GM12878 (cell line): ENCODE measurements at regions not wholly inside any gene's neighbourhood (a gene's known extent, or its start where the extent isn't known, plus 50 kb on each side); places are given as distances from the start of the nearest gene placed in this dataset.

Source experiments
- ATAC-seq: fragments of 200-7000 bp; cut with Tn5 transposase; 3 replicates; pipeline ENCODE4 v1.9.1; 2020; ENCODE audit warnings: mild to moderate bottlenecking, moderate library complexity
- BruUV-seq: library from RNA; stranded (reverse); fragments of 400-500 nt; replicated peaks from 2 replicates; lab custom pipeline; 2021; lab: Mats Ljungman, UMichigan
- CTCF ChIA-PET: fragments of 300-600 bp; sonication (Branson Sonifier 250); formaldehyde crosslinking; extraction: SDS; loops from one replicate; lab custom pipeline; 2021; ENCODE audit warnings: inconsistent platforms; lab: Yijun Ruan, JAX
- POLR2A ChIA-PET: fragments of 350-600 bp; formaldehyde crosslinking; extraction: SDS; loops from one replicate; lab custom pipeline; 2021; ENCODE audit warnings: inconsistent platforms; lab: Charles Lee
- RAD21 ChIA-PET: fragments of 300-600 bp; sonication (Branson Sonifier 250); formaldehyde crosslinking; loops from one replicate; lab custom pipeline; 2023; ENCODE audit warnings: antibody characterized with exemption; ENCODE audit not compliant: unreplicated experiment; lab: Charles Lee
- SMC1A ChIA-PET: fragments of 300-600 bp; sonication (Branson Sonifier 250); formaldehyde crosslinking; loops from one replicate; lab custom pipeline; 2023; ENCODE audit not compliant: unreplicated experiment, uncharacterized antibody; lab: Charles Lee
- DNase-seq: peaks from one replicate; pipeline ENCODE4 v3.0.0-alpha.2; 2011; ENCODE audit warnings: low read depth, low spot score
- FAIRE-seq: peaks from 3 replicates; lab custom pipeline; 2011; peaks lifted over from hg19 to GRCh38; lab: Jason Lieb, UNC
- H2AFZ ChIP-seq: 2 replicates; pipeline ENCODE4 v1.6.0; 2011; ENCODE audit warnings: low read depth, low read length, control low read depth; ENCODE audit not compliant: control insufficient read depth
- H3K27ac ChIP-seq: 2 replicates; pipeline ENCODE4 v1.5.1; 2011; ENCODE audit warnings: control low read depth; ENCODE audit not compliant: control insufficient read depth, insufficient read depth
- H3K27me3 ChIP-seq, 2 experiments: replicated peaks in 1 of 2; 2 replicates each; pipeline versions ENCODE4 v1.6.0 to v1.6.1; 2011; ENCODE audit warnings: low read length in 1 of 2; ENCODE audit not compliant: control insufficient read depth in 2 of 2, insufficient read depth in 2 of 2
- H3K36me3 ChIP-seq, 2 experiments: 2 replicates each; pipeline ENCODE4 v1.5.1; 2011; ENCODE audit warnings: low read length in 1 of 2; ENCODE audit not compliant: control insufficient read depth in 2 of 2, insufficient read depth in 2 of 2
- H3K4me1 ChIP-seq: 2 replicates; pipeline ENCODE4 v1.6.1; 2011; ENCODE audit warnings: mild to moderate bottlenecking, low read length, moderate library complexity, mixed read lengths; ENCODE audit not compliant: control insufficient read depth, insufficient read depth
- H3K4me2 ChIP-seq: 2 replicates; pipeline ENCODE4 v1.6.0; 2011; ENCODE audit warnings: control low read depth; ENCODE audit not compliant: control insufficient read depth, insufficient read depth
- H3K4me3 ChIP-seq: fragments of 200-600 bp; sonication (generic); 2 replicates; pipeline ENCODE4 v1.5.1; 2016
- H3K79me2 ChIP-seq: 2 replicates; pipeline ENCODE4 v1.6.0; 2011; ENCODE audit warnings: low read length; ENCODE audit not compliant: control insufficient read depth, insufficient read depth
- H3K9ac ChIP-seq: 2 replicates; pipeline ENCODE4 v1.8.0; 2011; ENCODE audit warnings: low read length, control low read depth, mixed read lengths; ENCODE audit not compliant: control insufficient read depth, insufficient read depth
- H3K9me3 ChIP-seq: replicated peaks from 3 replicates; pipeline ENCODE4 v1.5.1; 2011; ENCODE audit warnings: mild to moderate bottlenecking, low read length; ENCODE audit not compliant: control insufficient read depth, insufficient read depth
- H4K20me1 ChIP-seq: 2 replicates; pipeline ENCODE4 v1.6.0; 2011; ENCODE audit not compliant: control insufficient read depth, insufficient read depth
- ATF2 ChIP-seq: IDR thresholded peaks from 2 replicates; pipeline ENCODE4 v1.6.1; 2012; ENCODE audit warnings: low read length, inconsistent platforms
- BACH1 ChIP-seq: fragments of 450-650 bp; IDR thresholded peaks from 2 replicates; pipeline ENCODE4 v1.6.1; 2017; ENCODE audit warnings: mild to moderate bottlenecking, borderline replicate concordance
- BCL11A ChIP-seq: IDR thresholded peaks from 2 replicates; pipeline ENCODE4 v1.6.1; 2011; ENCODE audit warnings: low read depth, low read length
- BMI1 ChIP-seq: fragments of 450-650 bp; IDR thresholded peaks from 2 replicates; pipeline ENCODE4 v1.6.1; 2016; ENCODE audit warnings: mild to moderate bottlenecking, moderate library complexity, borderline replicate concordance
- CEBPB ChIP-seq, 2 experiments: fragments of 150-350 bp in 1 of 2; IDR thresholded peaks; 2 replicates each; pipeline ENCODE4 v1.6.1; 2012 to 2014; ENCODE audit warnings: low read depth in 2 of 2, low read length in 2 of 2, borderline replicate concordance in 1 of 2, inconsistent platforms in 1 of 2
- CHD4 ChIP-seq: fragments of 200-600 bp; sonication (generic); IDR thresholded peaks from 2 replicates; pipeline ENCODE4 v1.6.1; 2016; ENCODE audit warnings: mild to moderate bottlenecking
- FOXM1 ChIP-seq: IDR thresholded peaks from 2 replicates; pipeline ENCODE4 v1.6.1; 2012; ENCODE audit warnings: low read depth, mild to moderate bottlenecking, inconsistent platforms, low read length, moderate library complexity
- GATAD2B ChIP-seq: fragments of 450-650 bp; conservative IDR thresholded peaks from 2 replicates; pipeline ENCODE4 v1.6.1; 2017; ENCODE audit warnings: low read depth, mild to moderate bottlenecking, moderate library complexity
- JUNB ChIP-seq: IDR thresholded peaks from 2 replicates; pipeline ENCODE4 v1.6.1; 2016; ENCODE audit warnings: antibody characterized with exemption, mild to moderate bottlenecking
- KAT2A ChIP-seq: conservative IDR thresholded peaks from 2 replicates; pipeline ENCODE4 v1.6.1; 2011; ENCODE audit warnings: low read depth, low read length; ENCODE audit not compliant: control insufficient read depth
- LARP7 ChIP-seq: fragments of 450-650 bp; IDR thresholded peaks from 2 replicates; pipeline ENCODE4 v1.6.1; 2017; ENCODE audit warnings: mild to moderate bottlenecking
- MEF2A ChIP-seq: IDR thresholded peaks from 2 replicates; pipeline ENCODE4 v1.6.1; 2011; ENCODE audit warnings: low read depth, mild to moderate bottlenecking, low read length, moderate library complexity; ENCODE audit not compliant: insufficient read depth
- PAX8 ChIP-seq: fragments of 450-650 bp; IDR thresholded peaks from 2 replicates; pipeline ENCODE4 v1.6.1; 2017; ENCODE audit warnings: mild to moderate bottlenecking, moderate library complexity
- PBX3 ChIP-seq: IDR thresholded peaks from 2 replicates; pipeline ENCODE4 v1.6.1; 2011; ENCODE audit warnings: mild to moderate bottlenecking, low read depth, low read length, moderate library complexity; ENCODE audit not compliant: insufficient replicate concordance
- RAD21 ChIP-seq: IDR thresholded peaks from 2 replicates; pipeline ENCODE4 v1.6.1; 2011; ENCODE audit warnings: mild to moderate bottlenecking, low read depth, low read length, moderate library complexity; ENCODE audit not compliant: insufficient read depth
- RELA ChIP-seq: fragments of 450-650 bp; IDR thresholded peaks from 2 replicates; pipeline ENCODE4 v1.8.0; 2014; ENCODE audit warnings: borderline replicate concordance; ENCODE audit not compliant: partially characterized antibody
- RELB ChIP-seq: fragments of 450-650 bp; IDR thresholded peaks from 2 replicates; pipeline ENCODE4 v1.6.1; 2017; ENCODE audit warnings: low read depth, mild to moderate bottlenecking, moderate library complexity
- SMARCA5 ChIP-seq: fragments of 450-650 bp; IDR thresholded peaks from 2 replicates; pipeline ENCODE4 v1.6.1; 2017; ENCODE audit warnings: mild to moderate bottlenecking
- SREBF1 ChIP-seq: IDR thresholded peaks from 2 replicates; pipeline ENCODE4 v1.6.1; 2012; ENCODE audit warnings: mild to moderate bottlenecking, low read length
- STAT1 ChIP-seq: fragments of 450-650 bp; conservative IDR thresholded peaks from 2 replicates; pipeline ENCODE4 v1.6.1; 2014; ENCODE audit warnings: antibody characterized with exemption, mild to moderate bottlenecking
- TCF3 ChIP-seq: IDR thresholded peaks from 2 replicates; pipeline ENCODE4 v1.6.1; 2012; ENCODE audit warnings: low read depth, mild to moderate bottlenecking, low read length, borderline replicate concordance; ENCODE audit not compliant: insufficient read depth
- WGBS: methylation state at CpG from one replicate; pipeline ENCODE4 v1.1.6; 2016; ENCODE audit warnings: low lambda C conversion rate; ENCODE audit not compliant: insufficient replicate concordance, insufficient coverage; ENCODE audit errors: missing lambda C conversion rate; 5-methylcytosine and 5-hydroxymethylcytosine counted together
- in situ Hi-C: fragments of 300-500 bp; cut with MboI; formaldehyde crosslinking; loops from 9 replicates; pipeline ENCODE4 v1.14.3; 2018; ENCODE audit warnings: mixed read lengths
- intact Hi-C: fragments of 100-400 bp; cut with micrococcal nuclease; formaldehyde crosslinking; loops from one replicate; pipeline ENCODE4 v1.14.2; 2022; ENCODE audit not compliant: unreplicated experiment

- DNase-seq (no peak), FAIRE-seq (no peak), ATAC-seq (peak; percentile 75)
- in situ Hi-C loops (no loop called here), intact Hi-C loops (loop anchor here (1.0 kb wide), 1 partner anchor 21 kb away; no protein-coding TSS in a partner anchor)
- ChIA-PET RAD21 (interaction anchor here (1.4 to 9.3 kb wide), 2 partner anchors 21 to 22 kb away, joined by 8 to 119 read pairs; no protein-coding TSS in a partner anchor), CTCF (interaction anchor here (1.0 to 17.9 kb wide), 7 partner anchors 8 to 25 kb away, joined by 3 to 605 read pairs (median 5); no protein-coding TSS in a partner anchor), POLR2A (interaction anchor here (0.8 to 1.2 kb wide), 2 partner anchors 16 to 21 kb away, joined by 3 to 5 read pairs; no protein-coding TSS in a partner anchor), SMC1A (interaction anchor here (0.8 to 16.0 kb wide), 4 partner anchors 11 to 25 kb away, joined by 3 to 244 read pairs (median 8); no protein-coding TSS in a partner anchor)
- no peaks in the 10 kb centered on the region for H3K27me3 ChIP-seq
- no peaks in the 10 kb centered on the region for H4K20me1 ChIP-seq
- H3K79me2 ChIP-seq: no peaks in the 10 kb centered on the region
- H3K4me1 ChIP-seq: peaks cover 29% of the 10 kb centered on the region
- H3K4me2 ChIP-seq: peak overlapping the region; percentile 50
- 1% methylated on average over 20 of the region's 20 CpGs for WGBS
- no peaks in the 10 kb centered on the region for H3K36me3 ChIP-seq
- H3K27ac ChIP-seq: peak overlapping the region; percentile 7
- BruUV-seq: no TSS peak
- peak overlapping the region; percentile 36 for H3K9ac ChIP-seq
- peak overlapping the region; percentile 71 for H3K4me3 ChIP-seq
- H3K9me3 ChIP-seq: no peaks in the 10 kb centered on the region
- peak overlapping the region; percentile 15 for H2AFZ ChIP-seq
- TF ChIP-seq ATF2 (no peak), BCL11A (no peak), JUNB (no peak), PBX3 (no peak), SMARCA5 (no peak), RELA (no peak), GATAD2B (0 out of 2 replicates have a peak, but pooled peaks have one; percentile 23), PAX8 (no peak), KAT2A (no peak), RAD21 (no peak), RELB (no peak), MEF2A (no peak), BMI1 (no peak), STAT1 (no peak), BACH1 (no peak), CHD4 (no peak), FOXM1 (no peak), SREBF1 (no peak), LARP7 (no peak), CEBPB (IDR thresholded peaks at IDR 0.05; ENCODE audit: borderline replicate concordance in 1 of 2, low read depth in 2 of 2, low read length in 2 of 2) (no peak), TCF3 (peak; percentile 8; the same call in 1 of the 2 replicates)
These were observed 1324.8 kb downstream of the TMEM121 start for GRCh38 chr14:106850913-106851825.
